Hypothalamus (tissue), 51 donors: ENCODE measurements at regions not wholly inside any gene's neighbourhood (a gene's known extent, or its start where the extent isn't known, plus 50 kb on each side); places are given as distances from the start of the nearest gene placed in this dataset.
"Not testable (repeated sequence)": the region's sequence is repeated elsewhere in the genome, so short reads cannot be mapped to it uniquely, and the experiment has no call there.

Source experiments
- DNase-seq, 51 donors: peaks; one replicate each; lab custom pipeline; 2025; lab: John Stamatoyannopoulos, UW

DNA sequence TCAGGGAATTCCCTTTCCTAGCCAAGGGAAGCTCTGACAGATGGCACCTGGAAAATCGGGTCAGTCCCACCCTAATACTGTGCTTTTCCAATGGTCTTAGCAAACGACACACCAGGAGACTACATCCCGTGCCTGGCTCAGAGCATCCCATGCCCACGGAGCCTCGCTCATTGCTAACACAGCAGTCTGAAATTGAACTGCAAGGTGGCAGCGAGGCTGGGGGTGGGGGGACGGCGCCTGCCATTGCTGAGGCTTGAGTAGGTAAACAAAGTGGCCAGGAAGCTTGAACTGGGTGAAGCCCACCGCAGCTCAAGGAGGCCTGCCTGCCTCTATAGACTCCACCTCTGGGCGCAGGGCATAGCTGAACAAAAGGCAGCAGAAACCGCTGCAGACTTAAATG is 279.5 kb upstream of the LUZP2 start:
- not testable (repeated sequence) for DNase-seq

DNA sequence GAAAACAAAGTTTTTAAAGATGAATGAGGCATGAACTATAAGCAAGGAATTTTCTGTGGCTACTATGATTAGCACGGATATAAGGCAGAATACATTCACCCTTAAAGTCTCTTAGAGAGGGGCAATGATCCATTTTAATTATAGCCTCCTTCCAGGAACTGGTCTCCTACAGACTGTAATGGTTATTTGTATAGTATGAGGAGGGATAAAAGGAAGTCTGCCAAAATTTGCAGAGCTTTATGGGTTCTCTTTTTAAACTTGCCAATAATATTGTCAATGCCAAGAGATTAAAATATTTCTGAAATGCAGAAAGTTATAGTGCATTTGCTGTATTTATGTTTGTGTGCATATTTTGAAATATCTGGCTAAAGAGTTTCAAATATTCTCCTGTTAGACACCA is 271.4 kb upstream of the LUZP2 start:
- DNase-seq: no peak

DNA sequence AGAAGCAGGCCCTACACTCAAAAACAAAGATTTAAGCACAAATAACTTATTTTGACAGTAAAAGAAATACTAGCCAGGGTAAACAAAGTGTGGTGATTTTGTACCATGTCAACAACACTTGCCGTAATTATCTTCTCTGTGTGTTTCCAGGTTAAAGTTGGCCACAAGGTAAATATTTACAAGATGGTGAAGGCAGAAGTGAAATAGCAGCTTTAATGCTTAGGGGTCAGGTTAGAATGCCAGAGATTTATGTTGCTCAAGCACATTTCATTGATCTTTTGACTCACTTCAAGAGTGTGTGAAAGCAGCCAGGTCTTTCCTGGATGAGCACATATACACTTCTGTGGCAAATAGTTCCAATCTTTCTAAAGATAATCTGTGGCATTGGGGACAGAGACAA is 270.2 kb upstream of the LUZP2 start:
- DNase-seq: no peak

DNA sequence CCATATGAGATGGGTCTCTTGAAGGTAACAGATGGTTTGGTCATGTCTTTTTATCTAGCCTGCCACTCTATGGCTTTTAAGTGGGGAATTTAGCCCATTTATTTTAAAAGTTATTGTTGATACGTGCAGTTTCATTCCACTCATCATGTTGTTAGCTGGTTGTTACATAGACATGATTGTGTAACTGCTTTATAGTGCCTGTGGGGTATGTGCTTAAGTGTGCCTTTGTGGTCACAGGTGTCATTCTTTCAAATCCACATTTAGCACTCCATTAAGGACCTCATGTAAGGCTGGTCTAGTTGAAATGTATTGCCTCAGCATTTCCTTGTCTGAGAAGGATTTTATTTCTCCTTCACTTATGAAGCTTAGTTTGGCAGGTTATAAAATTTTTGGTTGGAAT is 263.8 kb upstream of the LUZP2 start:
- no peak for DNase-seq

DNA sequence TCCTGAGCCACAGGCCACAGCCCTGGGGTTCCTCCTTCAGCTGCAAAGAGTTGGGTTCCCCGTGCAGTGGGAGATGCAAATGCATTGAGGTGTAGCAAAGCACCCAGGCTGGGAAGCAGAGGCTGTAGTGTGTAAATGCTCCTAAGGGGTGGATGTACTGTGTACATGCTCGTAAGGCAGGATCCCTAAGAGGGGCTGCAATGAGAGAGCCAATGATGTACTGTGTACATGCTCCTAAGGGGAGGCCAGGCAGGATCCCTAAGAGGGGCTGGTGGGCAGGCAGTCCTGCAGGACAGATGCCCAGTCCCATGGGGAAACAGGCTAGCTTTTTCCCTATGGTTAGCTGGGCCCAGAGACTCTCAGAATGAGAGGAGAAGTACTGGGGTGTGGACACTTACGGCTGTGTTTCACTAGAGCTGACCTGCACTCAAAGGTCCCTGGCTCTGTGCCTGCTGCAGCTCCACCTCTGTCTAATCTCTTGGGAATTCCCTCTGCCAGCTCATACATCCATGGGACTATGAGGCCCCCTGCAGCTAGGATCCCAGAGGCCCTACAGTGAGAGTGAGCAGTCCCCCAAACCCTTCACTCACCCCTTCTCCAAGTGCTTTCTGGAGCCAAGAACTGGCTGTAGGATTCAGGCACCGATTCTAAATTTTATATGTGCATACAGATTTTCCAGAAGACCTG is 261.9 kb upstream of the LUZP2 start:
- DNase-seq: no peak

DNA sequence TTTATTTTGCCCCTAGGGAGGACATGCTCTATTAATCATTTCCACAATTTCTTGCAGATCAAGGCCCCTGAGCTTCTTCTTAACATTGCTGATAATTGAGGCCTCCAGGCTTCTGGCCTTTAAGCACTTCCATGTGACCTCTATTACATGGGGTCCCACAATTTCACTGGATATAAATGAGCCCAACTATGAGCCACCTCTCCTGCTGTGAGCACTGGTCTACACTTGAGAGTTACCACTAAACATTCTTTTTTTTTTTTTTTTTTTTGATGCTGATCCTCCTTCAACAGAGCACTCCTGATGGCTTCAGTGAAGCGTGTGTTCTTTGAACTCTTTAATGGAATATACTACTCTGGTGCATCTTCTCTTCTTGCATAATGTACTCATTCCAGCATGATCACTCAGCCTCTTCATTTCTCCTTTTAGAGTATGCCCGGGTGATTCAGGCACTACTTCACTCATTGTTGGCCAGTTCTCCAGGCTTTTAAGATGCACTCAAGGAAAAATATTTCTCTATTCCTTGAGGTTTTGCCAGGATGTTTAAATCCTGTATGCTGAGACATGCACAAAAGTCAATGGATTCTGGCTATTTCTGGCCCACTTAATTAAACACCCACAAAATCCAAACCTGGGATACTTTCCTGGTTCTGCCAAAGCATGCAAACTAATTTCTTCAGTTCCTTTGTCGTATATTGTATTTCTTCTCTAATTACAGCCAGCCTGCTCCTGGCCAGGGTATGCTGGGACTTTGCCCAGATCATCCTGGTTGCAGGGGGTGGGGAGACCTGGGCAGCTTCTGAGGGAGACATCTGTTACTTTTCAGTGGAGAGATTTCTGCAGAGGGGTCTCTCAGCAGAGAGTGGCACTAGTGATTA is 257.8 kb upstream of the LUZP2 start:
- peak in 3 of 51 donors; percentile 2 to 14 (median 2) for DNase-seq

DNA sequence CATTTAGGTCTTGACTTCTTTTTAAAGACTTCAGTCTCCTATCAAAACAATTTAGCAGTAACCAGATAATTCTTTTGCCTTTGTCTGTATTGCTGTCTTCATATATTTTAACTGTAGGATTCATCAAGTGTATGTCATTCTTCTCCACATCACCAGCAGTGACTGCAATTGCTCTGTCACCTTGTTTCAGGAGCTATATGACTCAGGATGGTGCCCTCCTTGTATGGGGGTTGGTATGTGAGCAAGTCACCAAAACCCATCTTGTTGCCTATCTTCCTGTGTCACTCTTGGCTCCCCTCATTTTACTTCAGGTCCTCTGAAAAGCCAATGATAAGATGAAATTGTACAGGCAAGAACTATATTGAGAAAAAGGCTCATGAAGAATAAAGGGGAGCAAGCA is 256.9 kb upstream of the LUZP2 start:
- DNase-seq: no peak

DNA sequence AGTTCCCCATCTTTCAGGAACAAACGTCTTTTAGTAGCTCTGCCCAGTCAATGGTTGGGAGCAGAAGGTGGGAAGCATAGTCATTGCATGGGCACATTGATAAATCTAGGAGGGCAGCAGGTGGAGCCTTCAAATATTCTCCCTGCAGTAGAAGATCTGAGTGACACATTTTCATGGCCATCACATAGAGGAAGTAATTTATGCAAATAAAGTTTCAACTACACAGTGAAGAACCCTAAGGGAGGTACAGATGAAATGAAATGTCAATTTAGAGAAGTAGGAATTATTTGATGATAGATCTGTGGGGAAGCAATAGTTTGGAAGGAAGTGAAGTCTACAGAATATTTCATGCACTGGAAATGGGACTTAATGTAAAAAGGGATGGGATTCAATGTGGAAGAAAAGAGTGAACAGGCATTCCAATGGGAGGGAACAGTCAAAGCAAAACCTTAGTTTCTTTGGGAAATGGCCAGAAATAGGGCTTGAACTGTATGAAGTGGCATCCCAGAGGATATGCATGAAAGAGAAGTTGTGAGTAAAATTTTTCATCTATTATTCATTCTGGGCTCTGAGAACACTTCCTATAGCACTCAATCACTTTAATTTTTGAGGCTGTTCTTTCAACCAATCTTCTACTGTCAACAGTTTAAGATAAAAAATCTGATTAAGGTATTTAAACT is 256.2 kb upstream of the LUZP2 start:
- DNase-seq: no peak

DNA sequence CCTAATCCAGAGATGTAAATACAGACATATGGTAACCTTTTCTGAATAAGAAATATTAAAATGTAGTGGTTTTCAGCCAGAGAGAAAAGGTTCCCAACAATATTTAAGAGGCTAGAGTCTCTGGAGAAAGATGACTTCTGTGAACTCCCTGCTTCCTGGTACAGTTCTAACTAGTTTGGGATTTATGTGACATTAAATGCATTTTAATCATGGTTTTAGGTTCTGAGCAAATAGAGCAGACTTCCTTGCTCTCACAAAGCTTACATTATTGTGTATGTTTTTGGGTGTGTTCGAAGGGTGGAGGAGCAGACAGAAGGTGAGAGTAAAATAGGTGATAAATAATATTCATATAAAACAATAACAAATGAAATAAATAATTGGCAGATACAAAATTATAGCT is 250.1 kb upstream of the LUZP2 start:
- no peak for DNase-seq

DNA sequence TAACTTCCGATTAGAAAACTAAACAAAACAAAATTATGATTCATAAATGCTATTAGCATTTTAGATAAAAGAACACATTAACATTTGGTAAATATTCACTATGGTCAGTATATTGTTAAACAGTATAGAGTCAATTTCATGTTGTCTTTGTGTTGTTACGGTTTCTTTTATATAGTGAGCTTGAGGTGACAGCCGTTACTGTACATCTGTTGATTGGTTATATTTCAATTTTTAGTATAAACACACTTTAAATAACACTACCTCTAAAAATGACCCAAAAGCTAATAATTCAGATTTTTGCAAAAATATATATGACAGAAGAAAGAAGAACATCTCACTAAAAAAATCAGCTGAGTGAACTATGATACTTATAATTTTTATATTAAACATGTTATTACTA is 249.0 kb upstream of the LUZP2 start:
- no peak for DNase-seq

DNA sequence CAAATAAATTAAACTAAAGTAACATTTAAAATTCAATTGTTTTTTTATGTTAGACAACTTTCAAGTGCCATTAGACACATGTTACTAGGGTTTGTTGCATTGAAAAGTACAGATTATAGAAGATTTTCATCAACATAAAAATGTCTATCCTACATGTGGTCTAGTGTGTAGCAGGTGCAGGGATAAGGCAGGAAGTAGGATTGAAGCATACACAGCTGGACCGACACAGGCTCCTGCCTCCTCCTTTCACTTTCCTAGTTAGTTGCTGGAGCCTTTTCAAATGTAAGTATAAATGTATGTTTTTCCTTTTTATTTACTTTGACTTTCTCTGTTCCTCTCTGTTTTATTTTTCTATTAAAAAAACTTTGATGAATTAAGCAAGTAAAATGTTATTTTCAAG is 246.9 kb upstream of the LUZP2 start:
- DNase-seq: no peak

DNA sequence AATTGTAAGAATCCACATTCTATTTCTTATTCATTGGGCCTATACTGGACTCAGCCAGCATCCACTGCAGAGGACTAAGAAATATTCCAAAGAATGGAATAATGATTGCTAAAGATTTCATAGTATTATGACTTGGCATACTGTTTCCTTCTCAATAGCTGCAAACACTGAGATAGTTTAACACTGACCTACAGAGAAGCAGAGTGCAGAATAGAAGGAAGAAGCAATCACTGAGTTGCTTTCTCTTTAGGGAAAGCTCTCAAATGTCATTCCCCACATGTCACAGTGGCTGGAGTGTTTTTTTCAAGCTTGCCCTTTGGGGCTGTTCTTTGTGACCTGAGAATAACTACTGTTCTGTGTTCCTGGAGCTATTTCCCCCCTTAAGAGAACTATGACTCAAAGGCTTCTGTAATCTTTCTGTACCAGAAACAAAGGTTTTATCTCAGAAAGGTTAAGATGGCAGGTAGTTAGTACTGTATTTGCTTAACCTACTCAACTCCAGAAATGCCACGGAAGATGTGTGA is 243.6 kb upstream of the LUZP2 start:
- no peak for DNase-seq

DNA sequence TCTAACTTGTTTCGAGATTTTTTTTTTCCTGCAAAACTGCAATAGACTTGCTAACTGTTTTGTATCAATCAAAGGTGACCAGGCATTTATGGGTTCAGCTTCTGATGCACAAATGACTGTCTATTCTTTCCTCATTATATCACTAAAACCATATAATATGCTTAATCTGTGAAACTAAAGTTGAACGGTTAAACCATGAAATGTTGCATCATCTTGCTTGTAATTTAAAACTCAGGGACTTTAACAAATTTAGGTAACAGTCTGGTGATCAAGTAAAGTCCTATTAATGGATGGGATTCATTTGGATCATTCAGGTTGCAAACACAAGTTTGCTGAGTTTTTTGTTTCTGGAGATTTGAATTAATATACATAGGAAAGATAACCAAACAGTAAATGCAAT is 232.0 kb upstream of the LUZP2 start:
- DNase-seq: no peak

DNA sequence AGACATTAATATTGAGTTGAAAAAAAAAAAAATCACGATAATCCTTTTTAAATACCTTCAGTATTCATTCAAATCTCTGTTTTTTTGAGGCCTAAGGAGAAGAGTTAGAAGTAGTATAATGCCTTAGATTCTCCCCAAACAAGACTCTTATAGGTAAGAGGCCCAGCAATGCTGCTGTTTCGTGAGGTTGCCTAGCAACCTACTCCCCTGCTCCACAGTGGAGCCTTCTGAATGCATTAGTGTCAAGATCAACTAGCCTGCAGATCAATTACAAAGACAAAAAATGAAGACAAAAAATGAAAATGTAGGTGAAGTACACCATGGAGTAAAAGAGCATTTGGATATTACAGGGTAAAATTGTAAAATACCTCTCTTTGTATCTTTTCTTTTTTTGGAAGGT is 229.8 kb upstream of the LUZP2 start:
- DNase-seq: peak in 4 of 51 donors; percentile 0 to 4 (median 2)

DNA sequence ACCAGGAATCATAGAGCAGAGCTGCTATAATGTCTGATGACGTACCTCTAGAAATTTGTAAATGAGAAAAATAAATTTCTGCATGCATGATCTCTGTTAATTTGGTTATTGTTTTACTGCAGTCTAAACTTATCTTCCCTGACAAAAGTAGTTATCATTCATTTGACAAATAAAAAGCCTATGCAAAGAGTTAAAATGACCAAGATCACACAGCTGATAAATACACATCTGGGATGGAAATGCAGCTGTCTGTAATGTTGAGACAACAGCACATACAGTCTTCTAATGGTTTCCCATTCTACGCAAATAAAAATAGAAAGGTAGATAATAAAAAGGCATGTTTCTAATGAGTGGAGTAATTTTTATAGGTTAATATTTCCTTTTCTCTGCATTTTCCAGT is 225.1 kb upstream of the LUZP2 start:
- DNase-seq: no peak

DNA sequence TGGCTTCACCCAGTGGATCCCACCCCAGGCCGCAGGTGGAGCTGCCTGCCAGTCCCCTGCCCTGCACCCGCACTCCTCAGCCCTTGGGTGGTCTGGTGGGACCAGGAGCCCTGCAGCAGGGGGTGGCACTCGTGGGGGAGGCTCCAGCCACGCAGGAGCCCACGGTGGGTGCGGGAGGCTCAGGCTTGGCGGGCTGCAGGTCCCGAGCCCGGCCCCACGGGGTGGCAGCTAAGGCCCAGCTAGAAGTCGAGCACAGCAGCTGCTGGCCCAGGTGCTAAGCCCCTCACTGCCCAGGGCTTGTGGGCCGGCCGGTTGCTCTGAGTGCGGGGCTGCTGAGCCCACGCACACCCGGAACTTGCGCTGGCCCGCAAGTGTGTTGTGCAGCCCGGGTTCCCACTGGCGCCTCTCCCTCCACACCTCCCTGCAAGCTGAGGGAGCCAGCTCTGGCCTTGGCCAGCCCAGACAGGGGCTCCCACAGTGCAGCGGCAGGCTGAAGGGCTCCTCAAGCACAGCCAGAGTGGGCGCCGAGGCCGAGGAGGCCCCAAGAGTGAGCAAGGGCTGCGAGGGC is 222.6 kb upstream of the LUZP2 start:
- DNase-seq: not testable (repeated sequence)

DNA sequence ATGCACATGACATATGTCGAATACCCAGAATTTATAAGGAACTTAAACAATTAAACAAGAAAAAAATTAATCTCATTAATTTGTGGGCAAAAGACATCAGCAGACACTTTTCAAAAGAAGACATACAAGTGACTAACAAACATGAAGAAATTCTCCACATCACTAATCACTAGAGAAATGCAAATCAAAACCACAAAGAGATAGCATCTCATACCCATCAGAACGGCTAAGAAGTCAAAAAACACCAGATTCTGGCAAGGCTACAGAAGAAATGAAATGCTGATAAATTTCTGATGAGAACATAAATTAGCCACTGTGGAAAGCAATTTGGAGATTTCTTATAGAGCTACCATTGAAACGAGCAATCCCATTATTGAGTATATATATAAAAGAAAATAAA is 210.6 kb upstream of the LUZP2 start:
- DNase-seq: no peak

DNA sequence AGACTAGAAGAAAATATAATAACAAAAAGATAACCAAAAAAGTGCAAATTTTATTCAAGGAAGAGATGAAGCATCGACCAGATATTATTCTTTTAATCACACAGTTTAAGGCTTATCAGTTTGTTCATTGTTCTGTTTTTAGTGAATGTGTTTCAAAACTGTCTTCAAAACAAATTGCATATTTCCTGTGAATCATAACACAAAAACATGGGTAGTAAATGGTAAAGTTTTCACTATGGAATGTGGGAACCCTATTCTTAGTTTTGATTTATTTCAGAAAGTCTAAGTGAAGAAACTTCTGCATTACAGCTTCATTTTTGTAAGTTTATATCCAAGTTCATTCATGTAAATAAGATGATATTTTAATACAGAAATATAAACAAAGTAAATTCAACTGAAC is 207.6 kb upstream of the LUZP2 start:
- no peak for DNase-seq

DNA sequence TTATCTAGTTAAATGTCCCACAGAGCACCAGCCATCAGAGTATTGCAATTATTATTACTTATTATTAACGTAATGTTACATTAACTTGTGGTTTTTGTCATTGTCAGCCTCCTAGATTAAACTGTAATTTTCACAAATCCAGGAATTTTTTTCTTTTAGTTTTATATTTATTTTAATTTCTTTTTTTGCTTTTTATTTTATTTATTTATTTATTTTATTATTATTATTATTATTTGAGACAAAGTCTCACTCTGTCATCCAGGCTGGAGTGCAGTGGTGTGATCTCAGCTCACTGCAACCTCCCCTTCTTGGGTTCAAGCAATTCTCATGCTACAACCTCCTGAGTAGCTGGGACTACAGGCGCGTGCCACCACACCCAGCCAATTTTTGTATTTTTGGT is 202.9 kb upstream of the LUZP2 start:
- DNase-seq: no peak

DNA sequence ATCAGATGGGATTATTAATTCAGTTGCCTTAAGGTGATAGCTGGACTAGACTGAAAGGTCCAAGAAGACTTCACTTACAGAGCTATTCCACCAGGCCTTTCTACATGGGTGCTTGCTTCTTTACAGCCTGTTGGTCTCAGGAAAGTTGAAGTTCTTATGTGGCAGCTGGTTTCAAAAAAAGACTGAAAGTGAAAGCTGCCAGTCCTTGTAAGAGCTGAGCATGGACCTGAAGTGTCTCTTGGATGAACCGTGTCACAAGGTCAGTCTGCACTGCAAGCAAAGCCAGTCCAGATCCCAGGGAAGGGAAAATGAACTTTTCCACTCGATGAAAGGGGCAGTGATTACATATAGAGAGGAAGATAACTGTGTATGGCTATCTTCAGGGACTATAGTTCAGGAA is 201.5 kb upstream of the LUZP2 start:
- DNase-seq: no peak

DNA sequence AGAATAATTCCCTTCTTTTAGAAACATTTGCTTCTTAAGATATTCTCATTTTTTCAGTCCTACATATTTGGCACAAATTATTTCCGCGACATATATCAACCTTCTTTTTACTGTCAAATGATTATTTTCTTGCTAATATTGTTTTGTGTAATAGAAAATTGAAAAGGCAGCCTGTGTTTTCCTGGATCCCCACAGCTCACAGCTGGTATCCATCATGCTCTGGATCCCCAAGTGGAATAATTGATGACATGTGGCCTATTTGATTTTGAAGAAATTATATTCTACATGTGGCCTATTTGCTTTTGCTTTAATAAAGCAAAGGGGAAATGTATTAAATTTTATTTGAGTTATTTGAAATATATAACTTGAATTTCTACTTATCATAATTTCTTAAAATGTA is 199.4 kb upstream of the LUZP2 start:
- DNase-seq: no peak
